IPS-18a (cell line): ENCODE measurements at regions not wholly inside any gene's neighbourhood (a gene's known extent, or its start where the extent isn't known, plus 50 kb on each side); places are given as distances from the start of the nearest gene placed in this dataset.

Source experiments
- H3K27ac ChIP-seq: one replicate; pipeline ENCODE4 v1.5.1; 2013; ENCODE audit warnings: low read length
- H3K27me3 ChIP-seq: one replicate; pipeline ENCODE4 v1.6.1; 2013; ENCODE audit warnings: mild to moderate bottlenecking, low read length; ENCODE audit not compliant: control insufficient read depth, insufficient read depth
- H3K36me3 ChIP-seq: one replicate; pipeline ENCODE4 v1.6.1; 2013; ENCODE audit warnings: low read depth, low read length; ENCODE audit not compliant: control insufficient read depth
- H3K4me1 ChIP-seq: one replicate; pipeline ENCODE4 v1.6.1; 2013; ENCODE audit warnings: low read depth, low read length; ENCODE audit not compliant: control insufficient read depth
- H3K4me3 ChIP-seq: one replicate; pipeline ENCODE4 v1.5.1; 2013; ENCODE audit warnings: low read length
- H3K9ac ChIP-seq: one replicate; pipeline ENCODE4 v1.6.1; 2013; ENCODE audit warnings: mild to moderate bottlenecking, low read length, moderate library complexity
- H3K9me3 ChIP-seq: one replicate; pipeline ENCODE4 v1.6.1; 2013; ENCODE audit warnings: low read depth, low read length; ENCODE audit not compliant: control insufficient read depth

- Histone ChIP-seq H3K4me1 (no peaks in the 10 kb centered on the region), H3K4me3 (no peak overlapping the region), H3K9me3 (no peaks in the 10 kb centered on the region), H3K36me3 (no peaks in the 10 kb centered on the region), H3K27me3 (no peaks in the 10 kb centered on the region), H3K9ac (no peak overlapping the region), H3K27ac (no peak overlapping the region)
Measured at GRCh38 chr17:12512694-12513355, 152.9 kb upstream of the MYOCD start.

GRCh38 chr17:12514596-12514995 lies 151.1 kb upstream of the MYOCD start:
- H3K4me3 ChIP-seq, result no peak overlapping the region

GRCh38 chr17:12519956-12520594 lies 145.6 kb upstream of the MYOCD start:
- H3K9ac ChIP-seq, result no peak overlapping the region
- no peaks in the 10 kb centered on the region for H3K9me3 ChIP-seq
- no peaks in the 10 kb centered on the region for H3K36me3 ChIP-seq
- no peak overlapping the region for H3K27ac ChIP-seq
- no peaks in the 10 kb centered on the region for H3K27me3 ChIP-seq
- peaks cover 8% of the 10 kb centered on the region for H3K4me1 ChIP-seq
- no peak overlapping the region for H3K4me3 ChIP-seq

More at GRCh38 chr17:12514596-12514995, 151.1 kb upstream of the MYOCD start:
- H3K36me3 ChIP-seq, result no peaks in the 10 kb centered on the region
- H3K4me1 ChIP-seq, result no peaks in the 10 kb centered on the region
- H3K27ac ChIP-seq, result no peak overlapping the region
- H3K27me3 ChIP-seq, result no peaks in the 10 kb centered on the region
- no peak overlapping the region for H3K9ac ChIP-seq
- H3K9me3 ChIP-seq, result no peaks in the 10 kb centered on the region

GRCh38 chr17:12521416-12521815 lies 144.3 kb upstream of the MYOCD start:
- Histone ChIP-seq H3K9ac (no peak overlapping the region), H3K27ac (no peak overlapping the region), H3K9me3 (no peaks in the 10 kb centered on the region), H3K27me3 (no peaks in the 10 kb centered on the region), H3K36me3 (no peaks in the 10 kb centered on the region), H3K4me3 (no peak overlapping the region), H3K4me1 (peaks cover 8% of the 10 kb centered on the region)

- no peak overlapping the region for H3K4me3 ChIP-seq
- no peaks in the 10 kb centered on the region for H3K27me3 ChIP-seq
- no peak overlapping the region for H3K9ac ChIP-seq
- no peaks in the 10 kb centered on the region for H3K36me3 ChIP-seq
- no peak overlapping the region for H3K27ac ChIP-seq
- H3K4me1 ChIP-seq, result peaks cover 8% of the 10 kb centered on the region
- no peaks in the 10 kb centered on the region for H3K9me3 ChIP-seq
Measured at GRCh38 chr17:12522336-12522735, 143.4 kb upstream of the MYOCD start.

GRCh38 chr17:12522743-12523183 lies 142.9 kb upstream of the MYOCD start:
- peaks cover 8% of the 10 kb centered on the region for H3K4me1 ChIP-seq
- H3K9me3 ChIP-seq, result no peaks in the 10 kb centered on the region
- H3K9ac ChIP-seq, result no peak overlapping the region
- H3K36me3 ChIP-seq, result no peaks in the 10 kb centered on the region
- no peak overlapping the region for H3K4me3 ChIP-seq
- H3K27me3 ChIP-seq, result no peaks in the 10 kb centered on the region
- H3K27ac ChIP-seq, result no peak overlapping the region

GRCh38 chr17:12523244-12523643 lies 142.4 kb upstream of the MYOCD start:
- peaks cover 8% of the 10 kb centered on the region for H3K4me1 ChIP-seq
- no peaks in the 10 kb centered on the region for H3K36me3 ChIP-seq
- H3K27ac ChIP-seq, result no peak overlapping the region
- H3K27me3 ChIP-seq, result no peaks in the 10 kb centered on the region
- H3K9me3 ChIP-seq, result no peaks in the 10 kb centered on the region
- no peak overlapping the region for H3K4me3 ChIP-seq
- H3K9ac ChIP-seq, result no peak overlapping the region

GRCh38 chr17:12528036-12528435 lies 137.7 kb upstream of the MYOCD start:
- no peaks in the 10 kb centered on the region for H3K36me3 ChIP-seq
- H3K27me3 ChIP-seq, result no peaks in the 10 kb centered on the region
- no peaks in the 10 kb centered on the region for H3K9me3 ChIP-seq
- no peak overlapping the region for H3K4me3 ChIP-seq
- no peak overlapping the region for H3K9ac ChIP-seq
- H3K4me1 ChIP-seq, result peaks cover under 1% of the 10 kb centered on the region
- H3K27ac ChIP-seq, result no peak overlapping the region

- Histone ChIP-seq H3K36me3 (no peaks in the 10 kb centered on the region), H3K27ac (no peak overlapping the region), H3K4me3 (no peak overlapping the region), H3K9me3 (no peaks in the 10 kb centered on the region), H3K27me3 (no peaks in the 10 kb centered on the region), H3K4me1 (no peaks in the 10 kb centered on the region), H3K9ac (no peak overlapping the region)
Measured at GRCh38 chr17:12530161-12530560, 135.5 kb upstream of the MYOCD start.

GRCh38 chr17:12536021-12536420 lies 129.7 kb upstream of the MYOCD start:
- no peak overlapping the region for H3K4me3 ChIP-seq
- no peaks in the 10 kb centered on the region for H3K36me3 ChIP-seq
- no peak overlapping the region for H3K9ac ChIP-seq
- H3K9me3 ChIP-seq, result no peaks in the 10 kb centered on the region
- no peaks in the 10 kb centered on the region for H3K27me3 ChIP-seq
- H3K4me1 ChIP-seq, result no peaks in the 10 kb centered on the region
- no peak overlapping the region for H3K27ac ChIP-seq

- Histone ChIP-seq H3K9me3 (no peaks in the 10 kb centered on the region), H3K27me3 (no peaks in the 10 kb centered on the region), H3K4me3 (no peak overlapping the region), H3K4me1 (no peaks in the 10 kb centered on the region), H3K36me3 (no peaks in the 10 kb centered on the region), H3K9ac (no peak overlapping the region), H3K27ac (no peak overlapping the region)
Measured at GRCh38 chr17:12536472-12536871, 129.2 kb upstream of the MYOCD start.

GRCh38 chr17:12537436-12537835 lies 128.3 kb upstream of the MYOCD start:
- H3K27ac ChIP-seq, result no peak overlapping the region
- H3K4me1 ChIP-seq, result no peaks in the 10 kb centered on the region
- H3K27me3 ChIP-seq, result no peaks in the 10 kb centered on the region
- H3K36me3 ChIP-seq, result no peaks in the 10 kb centered on the region
- H3K9me3 ChIP-seq, result no peaks in the 10 kb centered on the region
- no peak overlapping the region for H3K4me3 ChIP-seq
- no peak overlapping the region for H3K9ac ChIP-seq
